IMR-90 (cell line): ENCODE measurements at regions not wholly inside any gene's neighbourhood (a gene's known extent, or its start where the extent isn't known, plus 50 kb on each side); places are given as distances from the start of the nearest gene placed in this dataset.
A peak's percentile ranks its signal among the peaks of the same experiment; 100 is the strongest.

Source experiments
- ATAC-seq: fragments of 200-7000 bp; cut with Tn5 transposase; 2 replicates; pipeline ENCODE4 v1.9.1; 2020; ENCODE audit warnings: low read depth, mild to moderate bottlenecking, moderate library complexity
- BruUV-seq: library from RNA; stranded (reverse); fragments of 400-500 nt; replicated peaks from 2 replicates; lab custom pipeline; 2021; lab: Mats Ljungman, UMichigan
- CTCF ChIA-PET: fragments of 300-600 bp; formaldehyde crosslinking; extraction: SDS; loops from one replicate; lab custom pipeline; 2021; ENCODE audit warnings: antibody characterized with exemption; lab: Yijun Ruan, JAX
- POLR2A ChIA-PET: fragments of 300-600 bp; sonication (Branson Sonifier 250); formaldehyde crosslinking; loops from one replicate; lab custom pipeline; 2022; ENCODE audit warnings: antibody characterized with exemption; ENCODE audit not compliant: unreplicated experiment; lab: Charles Lee
- DNase-seq: peaks from one replicate; pipeline ENCODE4 v3.0.0; 2013
- H2AFZ ChIP-seq: replicated peaks from 2 replicates; pipeline ENCODE3; 2013; ENCODE audit warnings: low read length, mild to moderate bottlenecking; ENCODE audit not compliant: poor library complexity
- H2AK5ac ChIP-seq: 2 replicates; pipeline ENCODE4 v1.6.1; 2013; ENCODE audit warnings: low read depth, low read length, inconsistent platforms
- H2AK9ac ChIP-seq: replicated peaks from 2 replicates; pipeline ENCODE3; 2013; ENCODE audit warnings: mild to moderate bottlenecking, low read depth, low read length, moderate library complexity; ENCODE audit not compliant: poor library complexity
- H2BK120ac ChIP-seq: 2 replicates; pipeline ENCODE4 v1.6.1; 2013; ENCODE audit warnings: low read depth, low read length, inconsistent platforms
- H2BK15ac ChIP-seq: 3 replicates; pipeline ENCODE4 v1.6.1; 2013; ENCODE audit warnings: low read depth, low read length, inconsistent platforms
- H2BK20ac ChIP-seq: 2 replicates; pipeline ENCODE4 v1.6.1; 2013; ENCODE audit warnings: low read depth, mild to moderate bottlenecking, inconsistent platforms, low read length, moderate library complexity
- H2BK5ac ChIP-seq: 2 replicates; pipeline ENCODE4 v1.6.1; 2013; ENCODE audit warnings: mild to moderate bottlenecking, low read depth, low read length, inconsistent platforms; ENCODE audit not compliant: poor library complexity, severe bottlenecking
- H3K14ac ChIP-seq: replicated peaks from 2 replicates; pipeline ENCODE4 v1.6.1; 2013; ENCODE audit warnings: low read depth, low read length, inconsistent platforms
- H3K18ac ChIP-seq: 2 replicates; pipeline ENCODE4 v1.6.1; 2013; ENCODE audit warnings: low read depth, low read length, control low read depth
- H3K23ac ChIP-seq: 2 replicates; pipeline ENCODE4 v1.6.1; 2013; ENCODE audit warnings: low read depth, low read length, inconsistent platforms
- H3K27ac ChIP-seq: 2 replicates; pipeline ENCODE4 v1.5.1; 2013; ENCODE audit warnings: mild to moderate bottlenecking, control low read depth, low read length; ENCODE audit not compliant: insufficient read depth
- H3K27me3 ChIP-seq: 2 replicates; pipeline ENCODE4 v1.6.1; 2013; ENCODE audit warnings: low read length; ENCODE audit not compliant: control insufficient read depth, insufficient read depth
- H3K36me3 ChIP-seq: 2 replicates; pipeline ENCODE4 v1.6.1; 2013; ENCODE audit warnings: low read length, mixed read lengths; ENCODE audit not compliant: control insufficient read depth, insufficient read depth
- H3K4ac ChIP-seq: 2 replicates; pipeline ENCODE4 v1.6.1; 2013; ENCODE audit warnings: low read depth, low read length, inconsistent platforms
- H3K4me1 ChIP-seq: 2 replicates; pipeline ENCODE4 v1.6.1; 2013; ENCODE audit warnings: low read length, mixed read lengths; ENCODE audit not compliant: control insufficient read depth, insufficient read depth
- H3K4me2 ChIP-seq: 2 replicates; pipeline ENCODE4 v1.6.1; 2013; ENCODE audit warnings: low read depth, mild to moderate bottlenecking, control low read depth, low read length, moderate library complexity
- H3K4me3 ChIP-seq: 2 replicates; pipeline ENCODE4 v1.5.1; 2013; ENCODE audit warnings: low read depth, mild to moderate bottlenecking, control low read depth, low read length, moderate library complexity; ENCODE audit not compliant: insufficient read depth
- H3K56ac ChIP-seq: 2 replicates; pipeline ENCODE4 v1.6.1; 2013; ENCODE audit warnings: low read length, inconsistent platforms; ENCODE audit not compliant: insufficient read depth; ENCODE audit errors: extremely low read depth
- H3K79me1 ChIP-seq, 2 experiments: 2 replicates each; pipeline ENCODE4 v1.6.1; 2013; ENCODE audit warnings: low read length in 2 of 2, inconsistent platforms in 1 of 2, low read depth in 1 of 2
- H3K9ac ChIP-seq: 2 replicates; pipeline ENCODE4 v1.6.1; 2013; ENCODE audit warnings: low read depth, low read length, control low read depth
- H3K9me1 ChIP-seq: 2 replicates; pipeline ENCODE4 v1.6.1; 2013; ENCODE audit warnings: low read length, inconsistent platforms; ENCODE audit not compliant: insufficient read depth
- H3K9me3 ChIP-seq: 2 replicates; pipeline ENCODE4 v1.6.1; 2013; ENCODE audit warnings: low read length; ENCODE audit not compliant: control insufficient read depth, insufficient read depth
- H4K20me1 ChIP-seq: 2 replicates; pipeline ENCODE4 v1.6.1; 2013; ENCODE audit warnings: low read length, inconsistent platforms; ENCODE audit not compliant: insufficient read depth
- H4K5ac ChIP-seq: 2 replicates; pipeline ENCODE4 v1.6.1; 2013; ENCODE audit warnings: mild to moderate bottlenecking, low read depth, low read length, control low read depth
- H4K8ac ChIP-seq, 2 experiments: 2 replicates each; pipeline ENCODE4 v1.6.1; 2013; ENCODE audit warnings: low read depth in 2 of 2, low read length in 2 of 2, control low read depth in 1 of 2, inconsistent platforms in 1 of 2
- H4K91ac ChIP-seq: 2 replicates; pipeline ENCODE4 v1.6.1; 2013; ENCODE audit warnings: low read depth, low read length, inconsistent platforms; ENCODE audit not compliant: insufficient read depth
- MAFK ChIP-seq: IDR thresholded peaks from 2 replicates; pipeline ENCODE4 v1.6.1; 2012; ENCODE audit warnings: low read depth, low read length, improper control_type of control experiment
- RAD21 ChIP-seq: IDR thresholded peaks from 2 replicates; pipeline ENCODE4 v1.6.1; 2012; ENCODE audit warnings: low read length, improper control_type of control experiment
- WGBS, 2 experiments: methylation state at CpG; one replicate each; pipeline versions ENCODE4 v1.1.5 to v1.1.7; 2013; ENCODE audit warnings: missing lambda C conversion rate in 2 of 2; ENCODE audit not compliant: insufficient read length in 1 of 2; ENCODE audit errors: extremely low coverage in 2 of 2; 5-methylcytosine and 5-hydroxymethylcytosine counted together
- dilution Hi-C: fragments of 300-500 bp; cut with HindIII; formaldehyde crosslinking; loops from one replicate; pipeline ENCODE4 v1.14.3; 2018; ENCODE audit warnings: low sequenced_read_pairs; ENCODE audit not compliant: unreplicated experiment
- in situ Hi-C: fragments of 300-500 bp; cut with MboI; formaldehyde crosslinking; loops from 3 replicates; pipeline ENCODE4 v1.14.3; 2019; ENCODE audit warnings: low sequenced_read_pairs, inconsistent platforms, mixed read lengths
- intact Hi-C: fragments of 100-400 bp; cut with micrococcal nuclease; formaldehyde crosslinking; loops from 2 replicates; pipeline ENCODE4 v1.10.0; 2022

DNA sequence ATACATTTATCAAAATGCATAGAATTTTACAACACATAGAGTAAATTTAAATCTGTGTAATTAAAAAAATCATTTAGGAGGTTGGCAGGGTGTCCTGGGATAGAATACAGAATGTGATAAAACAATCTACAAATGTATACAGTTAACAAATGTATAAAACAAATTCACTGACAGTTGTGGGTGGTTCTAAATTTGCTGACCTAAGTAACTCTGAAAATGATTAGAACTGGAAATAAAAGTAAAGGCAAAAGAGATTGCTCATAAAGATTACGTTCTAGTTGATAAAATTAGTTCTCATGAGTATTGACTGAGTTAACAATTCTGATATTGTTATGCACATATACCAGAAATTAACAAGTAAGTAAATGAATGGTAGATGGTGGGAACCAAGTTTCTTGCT is 1827.3 kb upstream of the FLRT2 start:
- Histone ChIP-seq H4K8ac (no peak overlapping the region), H3K79me1 (no peaks in the 10 kb centered on the region), H2AFZ (no peak overlapping the region), H3K18ac (no peak overlapping the region), H3K4me2 (no peak overlapping the region), H4K20me1 (no peaks in the 10 kb centered on the region), H4K91ac (no peak overlapping the region), H3K27ac (no peak overlapping the region), H3K14ac (no peak overlapping the region), H2AK5ac (no peak overlapping the region), H3K27me3 (no peaks in the 10 kb centered on the region), H2BK120ac (no peak overlapping the region), H3K4ac (no peak overlapping the region), H3K23ac (no peak overlapping the region), H3K9me1 (no peaks in the 10 kb centered on the region), H2BK20ac (no peak overlapping the region), H2BK15ac (no peak overlapping the region), H2AK9ac (no peak overlapping the region), H3K56ac (no peak overlapping the region), H3K9me3 (no peaks in the 10 kb centered on the region), H3K36me3 (no peaks in the 10 kb centered on the region), H3K9ac (no peak overlapping the region), H3K4me3 (no peak overlapping the region), H2BK5ac (no peak overlapping the region), H4K5ac (no peak overlapping the region), H3K4me1 (no peaks in the 10 kb centered on the region; the same call in 1 of the 2 replicates)
- no peak for ATAC-seq
- WGBS, 2 experiments = no CpG with 5 or more reads among the region's 1 CpG
- intact Hi-C loops (no loop called here), in situ Hi-C loops (no loop called here), dilution Hi-C loops (no loop called here)
- POLR2A ChIA-PET = no interaction called here
- no peak for DNase-seq
- CTCF ChIA-PET = no interaction called here
- TF ChIP-seq MAFK = peak; percentile 72
- TF ChIP-seq RAD21 = no peak
- no TSS peak for BruUV-seq
